Brain microvascular endothelial cell (primary cell): ENCODE measurements at regions not wholly inside any gene's neighbourhood (a gene's known extent, or its start where the extent isn't known, plus 50 kb on each side); places are given as distances from the start of the nearest gene placed in this dataset.

ENCODE experiments used
- DNase-seq: peaks from one replicate; pipeline ENCODE4 v3.0.0-alpha.2; 2020
- H3K27ac ChIP-seq: fragments of 250-450 bp; sonication (Bioruptor Pico); 2 replicates; pipeline ENCODE4 v1.5.1; 2020; ENCODE audit warnings: mild to moderate bottlenecking, moderate library complexity
- H3K27me3 ChIP-seq: fragments of 250-450 bp; sonication (Bioruptor Pico); replicated peaks from 2 replicates; pipeline ENCODE4 v1.5.1; 2020; ENCODE audit warnings: mild to moderate bottlenecking
- H3K36me3 ChIP-seq: fragments of 250-450 bp; sonication (Bioruptor Pico); replicated peaks from 2 replicates; pipeline ENCODE4 v1.5.1; 2020; ENCODE audit warnings: mild to moderate bottlenecking
- H3K4me3 ChIP-seq: 2 replicates; pipeline ENCODE4 v1.5.1; 2011; ENCODE audit warnings: low read depth, mild to moderate bottlenecking, control low read depth, low read length, moderate library complexity
- CTCF ChIP-seq: IDR thresholded peaks from 2 replicates; pipeline ENCODE4 v1.5.1; 2011; ENCODE audit warnings: low read depth, mild to moderate bottlenecking, moderate library complexity, low read length, control low read depth, inconsistent platforms; ENCODE audit errors: missing control alignments
- in situ Hi-C: cut with HindIII; loops from 2 replicates; pipeline ENCODE4 v1.10.0; 2017; ENCODE audit warnings: low sequenced_read_pairs, low pct_ligation_motif_present

GRCh38 chr10:107803546-107803945, 639.0 kb upstream of the SORCS1 start:
- H3K27ac ChIP-seq: no peak overlapping the region

GRCh38 chr10:107800061-107800460, 635.6 kb upstream of the SORCS1 start:
- no peak overlapping the region for H3K4me3 ChIP-seq
- no peak for DNase-seq
- no peak for TF ChIP-seq CTCF
- in situ Hi-C loops: no loop called here
- no peak overlapping the region for H3K27ac ChIP-seq
- H3K36me3 ChIP-seq: no peaks in the 10 kb centered on the region
- no peaks in the 10 kb centered on the region for H3K27me3 ChIP-seq

More at GRCh38 chr10:107803546-107803945, 639.0 kb upstream of the SORCS1 start:
- no peak overlapping the region for H3K4me3 ChIP-seq
- TF ChIP-seq CTCF: no peak
- no peak for DNase-seq
- no peaks in the 10 kb centered on the region for H3K27me3 ChIP-seq
- in situ Hi-C loops: no loop called here
- no peaks in the 10 kb centered on the region for H3K36me3 ChIP-seq

- Histone ChIP-seq H3K27ac (no peak overlapping the region), H3K27me3 (no peaks in the 10 kb centered on the region), H3K4me3 (no peak overlapping the region), H3K36me3 (no peaks in the 10 kb centered on the region)
- in situ Hi-C loops: no loop called here
- DNase-seq: no peak
- TF ChIP-seq CTCF: no peak
These were observed 625.8 kb upstream of the SORCS1 start for GRCh38 chr10:107790271-107790670.

GRCh38 chr10:107771066-107771465, 606.6 kb upstream of the SORCS1 start:
- no peak for TF ChIP-seq CTCF
- in situ Hi-C loops: no loop called here
- Histone ChIP-seq H3K27ac (no peak overlapping the region), H3K36me3 (no peaks in the 10 kb centered on the region), H3K27me3 (no peaks in the 10 kb centered on the region), H3K4me3 (no peak overlapping the region)
- DNase-seq: no peak

- Histone ChIP-seq H3K27me3 (no peaks in the 10 kb centered on the region), H3K4me3 (no peak overlapping the region), H3K36me3 (no peaks in the 10 kb centered on the region), H3K27ac (no peak overlapping the region)
- TF ChIP-seq CTCF: no peak
- no peak for DNase-seq
- in situ Hi-C loops: no loop called here
These were observed 602.7 kb upstream of the SORCS1 start for GRCh38 chr10:107767185-107767584.

GRCh38 chr10:107754814-107755213, 590.3 kb upstream of the SORCS1 start:
- H3K36me3 ChIP-seq: no peaks in the 10 kb centered on the region
- no peak for DNase-seq
- TF ChIP-seq CTCF: no peak
- H3K27me3 ChIP-seq: no peaks in the 10 kb centered on the region
- in situ Hi-C loops: no loop called here
- H3K4me3 ChIP-seq: no peak overlapping the region
- H3K27ac ChIP-seq: no peak overlapping the region
